ENCODE measurements at regions not wholly inside any gene's neighbourhood (a gene's known extent, or its start where the extent isn't known, plus 50 kb on each side); places are given as distances from the start of the nearest gene placed in this dataset.

DNA sequence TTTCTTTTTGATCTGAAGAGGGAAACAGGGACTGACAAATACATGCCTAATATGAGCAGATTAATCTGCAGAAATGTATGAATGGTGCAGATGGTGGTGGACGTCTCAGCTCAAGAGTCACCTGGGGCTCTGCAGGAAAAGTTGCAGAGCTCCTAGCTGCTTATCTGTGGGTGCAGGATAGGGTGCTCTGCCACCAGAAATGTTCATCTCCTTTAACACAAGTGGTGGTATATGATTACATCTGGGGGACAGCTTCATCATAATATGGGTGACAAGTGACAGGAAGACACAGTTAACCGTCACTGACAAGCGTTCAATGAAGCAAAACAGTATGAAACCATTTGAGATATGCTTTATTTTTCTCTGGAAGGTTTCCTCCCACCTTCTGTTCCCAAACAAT is 121.2 kb upstream of the LINC00305 start:
- TF ChIP-seq POLR2A (IDR thresholded peaks at IDR 0.05): no peak
- TF ChIP-seq CTCF (IDR thresholded peaks at IDR 0.05): no peak

Data from Peyer's patch (tissue), 4 donors.